ENCODE measurements at regions not wholly inside any gene's neighbourhood (a gene's known extent, or its start where the extent isn't known, plus 50 kb on each side); places are given as distances from the start of the nearest gene placed in this dataset.

GRCh38 chr10:91690996-91691676 lies 58.3 kb upstream of the PPP1R3C start:
- no peak for TF ChIP-seq CTCF (IDR thresholded peaks at IDR 0.05)
- TF ChIP-seq POLR2A (IDR thresholded peaks at IDR 0.05): no peak
